GM18498 (cell line): ENCODE measurements at regions not wholly inside any gene's neighbourhood (a gene's known extent, or its start where the extent isn't known, plus 50 kb on each side); places are given as distances from the start of the nearest gene placed in this dataset.

ENCODE experiments used
- ATAC-seq: cut with Tn5 transposase; IDR thresholded peaks from one replicate; pipeline ENCODE4 v1.9.1; 2021; ENCODE audit warnings: mild to moderate bottlenecking, moderate library complexity; ENCODE audit not compliant: unreplicated experiment

DNA sequence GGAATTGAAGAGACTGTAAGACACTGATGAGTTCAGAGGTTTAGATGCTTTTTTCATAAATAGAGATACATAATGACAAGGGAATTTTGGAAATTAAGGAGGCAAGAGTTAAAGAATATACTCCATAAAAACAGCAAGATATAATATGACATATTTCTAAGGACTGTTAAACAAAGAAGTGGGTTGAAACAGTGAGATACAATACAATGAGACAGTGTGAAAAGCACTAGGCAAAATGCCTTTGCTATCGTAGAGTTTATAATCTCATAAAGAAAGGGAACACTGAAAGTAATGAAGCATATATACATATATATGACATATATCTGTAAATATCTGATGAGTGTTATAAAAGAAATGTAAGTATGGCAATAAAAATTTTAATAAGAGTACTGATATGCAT lies 1496.2 kb downstream of the TECRL start:
- ATAC-seq: no peak

GRCh38 chr4:62912531-62912930 lies 1496.7 kb downstream of the TECRL start:
- no peak for ATAC-seq

- no peak for ATAC-seq
These were observed 1500.0 kb downstream of the TECRL start for GRCh38 chr4:62909238-62909637.

DNA sequence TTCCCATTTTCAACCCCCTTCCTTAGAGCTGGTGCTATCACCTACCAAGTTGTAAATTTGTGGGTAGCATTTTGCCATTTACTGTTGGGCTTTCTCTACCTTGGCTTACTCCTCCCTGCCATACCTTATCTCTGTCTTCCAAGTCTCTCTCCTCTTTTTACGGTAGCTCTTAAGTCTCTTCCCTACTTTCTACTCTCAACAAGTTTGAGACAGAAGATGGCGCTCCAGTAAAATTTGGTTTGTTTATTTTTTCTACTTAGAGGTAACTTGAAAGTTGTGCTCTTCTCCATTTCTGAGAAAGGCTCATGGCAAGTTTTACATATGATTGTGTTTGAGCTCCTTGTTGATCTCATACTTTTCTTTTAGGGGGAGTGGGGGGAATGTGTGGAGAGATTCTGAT lies 1508.1 kb downstream of the TECRL start:
- ATAC-seq: no peak

GRCh38 chr4:62899646-62900364 lies 1509.4 kb downstream of the TECRL start:
- no peak for ATAC-seq

DNA sequence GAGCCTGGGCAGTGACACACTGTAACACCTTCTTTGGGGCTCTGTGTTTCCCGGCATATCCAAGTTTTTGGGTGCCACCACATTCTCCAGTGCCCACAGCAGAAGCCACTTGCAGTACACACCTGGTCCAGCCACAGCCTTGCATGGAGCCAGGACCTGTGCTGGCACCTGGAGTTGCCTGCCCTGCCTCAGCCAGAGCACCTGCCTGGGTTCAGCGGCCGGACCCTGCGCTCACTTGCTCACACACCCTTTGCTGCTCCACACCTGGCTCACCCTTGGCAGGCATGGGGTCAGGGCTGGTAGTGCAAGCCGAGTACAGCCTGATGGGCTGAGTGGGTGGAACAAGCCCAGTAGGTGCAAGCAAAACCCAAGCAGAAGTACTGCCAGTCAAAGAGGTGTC lies 1511.1 kb downstream of the TECRL start:
- ATAC-seq: no peak

DNA sequence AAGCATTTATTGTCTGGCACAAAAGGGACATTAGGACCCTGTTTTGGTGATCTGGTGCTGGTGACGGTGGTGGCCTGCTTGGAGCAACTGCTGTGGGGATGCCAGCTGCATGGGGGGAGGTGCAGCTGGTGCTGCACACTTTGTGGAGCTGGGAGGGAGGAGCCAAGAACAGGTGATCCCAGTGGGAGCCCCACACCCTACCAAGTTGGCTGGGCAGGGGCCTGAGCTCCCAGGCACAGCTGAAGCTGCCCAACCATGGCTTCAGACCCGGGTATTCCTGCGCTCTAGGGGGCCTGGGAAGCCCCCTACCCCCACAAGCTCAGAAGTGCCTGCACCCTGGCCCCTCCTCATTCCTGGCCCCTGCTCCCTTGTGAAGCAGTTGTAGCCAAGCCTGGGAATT lies 1512.5 kb downstream of the TECRL start:
- ATAC-seq: no peak

DNA sequence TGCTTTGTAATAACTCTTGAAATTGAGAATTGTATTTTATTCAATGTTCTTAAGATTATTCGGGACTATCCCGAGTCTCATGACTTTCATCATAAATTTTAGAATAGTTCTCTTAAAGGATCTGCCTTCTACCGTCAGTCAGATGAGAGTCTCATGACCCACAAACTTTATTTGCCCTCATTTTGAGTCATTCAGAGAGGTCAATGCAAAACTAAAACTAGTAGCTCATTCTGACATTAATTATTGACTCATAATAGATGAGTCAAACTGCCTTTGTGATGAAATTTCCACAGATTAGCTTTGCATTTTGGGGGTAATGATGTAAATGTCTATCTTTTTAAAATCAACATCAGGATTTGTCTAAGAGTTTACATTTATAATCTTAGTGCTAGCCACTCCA lies 1527.3 kb downstream of the TECRL start:
- no peak for ATAC-seq

DNA sequence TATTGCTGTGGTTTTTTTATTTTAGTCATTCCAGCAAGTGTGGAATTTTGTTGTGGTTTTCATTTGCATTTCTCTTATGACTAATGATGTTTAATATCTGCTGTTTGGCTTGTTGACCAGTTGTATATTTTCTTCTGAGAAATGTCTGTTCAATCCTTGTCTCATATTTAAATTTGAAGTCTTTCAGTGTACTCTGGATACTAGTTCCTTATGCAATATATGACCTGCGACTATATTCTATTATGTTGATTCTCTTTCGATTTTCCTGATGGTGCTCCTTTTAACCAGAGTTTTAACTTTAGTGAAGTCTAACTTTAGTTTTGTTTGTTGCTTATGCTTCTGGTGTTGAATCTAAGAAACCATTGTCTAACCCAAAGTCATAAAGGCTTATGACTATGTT lies 1528.0 kb downstream of the TECRL start:
- no peak for ATAC-seq

GRCh38 chr4:62872856-62873255 lies 1536.4 kb downstream of the TECRL start:
- no peak for ATAC-seq

- no peak for ATAC-seq
These were observed 1538.2 kb downstream of the TECRL start for GRCh38 chr4:62871078-62871477.

GRCh38 chr4:62870451-62870850 lies 1538.8 kb downstream of the TECRL start:
- ATAC-seq: no peak

GRCh38 chr4:62865261-62865660 lies 1544.0 kb downstream of the TECRL start:
- no peak for ATAC-seq

DNA sequence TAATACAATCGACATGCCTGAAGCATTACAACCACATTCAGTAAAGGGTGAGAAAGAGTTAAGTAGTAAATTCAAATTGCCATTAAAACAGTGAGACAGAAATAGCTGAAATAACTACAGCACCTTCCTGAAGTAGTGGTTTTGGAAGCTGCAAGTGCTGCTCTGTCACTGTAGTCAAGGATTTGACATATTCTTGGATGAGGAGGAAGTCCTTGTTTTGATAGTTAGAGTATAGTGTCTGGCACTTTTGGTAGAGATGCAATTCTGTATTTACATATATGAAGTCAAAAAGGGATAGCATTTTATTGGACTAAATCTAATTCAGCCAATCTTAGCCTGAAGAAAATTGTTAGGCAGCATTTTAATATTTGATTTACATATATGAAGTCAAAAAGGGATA lies 1559.6 kb downstream of the TECRL start:
- no peak for ATAC-seq

GRCh38 chr4:62835631-62836030 lies 1573.6 kb downstream of the TECRL start:
- no peak for ATAC-seq

DNA sequence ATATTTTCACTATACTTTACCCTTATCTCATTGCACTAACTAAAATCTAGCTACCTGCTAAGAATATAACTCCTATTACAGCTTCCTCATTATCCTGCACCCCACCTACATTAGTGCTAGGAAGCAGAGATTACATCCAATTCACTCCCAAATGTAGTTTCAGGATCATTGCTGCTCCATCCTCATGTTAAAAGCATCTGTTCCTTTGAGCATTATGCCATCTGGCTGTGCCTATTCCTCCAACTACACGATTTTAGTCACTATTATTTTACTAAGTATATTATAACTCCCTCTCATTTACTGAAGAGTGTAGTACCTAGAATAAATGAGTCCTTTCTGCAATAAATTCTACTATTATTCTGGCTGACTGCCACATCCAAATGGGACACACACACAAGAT lies 1586.9 kb downstream of the TECRL start:
- ATAC-seq: no peak

DNA sequence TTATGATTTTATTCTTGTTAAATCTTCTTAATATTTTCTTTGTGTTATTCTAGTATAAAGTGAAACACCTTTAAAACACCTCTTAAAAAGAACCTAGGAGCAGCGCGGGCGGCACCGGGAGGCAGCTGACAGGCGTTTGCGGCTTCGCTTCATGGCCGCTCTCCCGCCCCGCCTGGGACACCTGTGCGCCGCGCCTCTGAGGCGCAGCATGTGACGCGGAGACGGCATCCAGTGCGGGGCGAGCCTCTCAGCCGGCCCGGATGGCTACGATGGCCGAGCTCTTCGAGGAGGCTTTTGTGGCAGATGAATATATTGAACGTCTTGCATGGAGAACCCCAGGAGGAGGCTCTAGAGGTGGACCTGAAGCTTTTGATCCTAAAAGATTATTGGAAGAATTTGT lies 1592.7 kb downstream of the TECRL start:
- no peak for ATAC-seq

DNA sequence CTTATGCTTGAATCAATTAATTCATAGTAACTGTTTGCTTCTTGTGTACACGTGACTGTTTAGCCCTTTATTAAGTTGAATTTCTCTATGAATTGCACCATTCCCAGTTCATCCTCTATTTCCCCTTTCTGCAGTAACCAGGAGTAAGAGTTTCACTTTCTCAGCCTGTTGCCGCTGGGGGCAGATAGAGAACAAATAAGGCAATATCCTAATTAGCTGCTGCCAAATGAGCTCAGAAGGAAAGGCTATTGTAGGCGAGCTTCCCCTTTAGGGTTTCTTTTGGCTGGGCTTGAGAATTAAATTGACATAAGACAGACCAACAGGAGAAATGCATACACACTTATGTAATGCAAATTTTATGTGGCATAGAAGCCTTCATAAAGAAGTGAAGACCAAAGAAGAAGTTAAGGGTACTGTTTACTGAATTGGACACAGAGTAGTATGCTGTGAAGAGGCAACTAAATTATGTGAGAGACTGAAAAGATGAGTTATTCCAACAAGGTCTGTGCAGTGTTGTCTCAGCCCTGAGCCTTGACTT lies 1594.7 kb downstream of the TECRL start:
- ATAC-seq: no peak

- ATAC-seq: no peak
These were observed 1602.4 kb downstream of the TECRL start for GRCh38 chr4:62806816-62807215.

GRCh38 chr4:62804075-62804474 lies 1603.9 kb downstream of the ADGRL3 start:
- ATAC-seq: no peak

- ATAC-seq: no peak
These were observed 1597.1 kb downstream of the ADGRL3 start for GRCh38 chr4:62797221-62797620.

GRCh38 chr4:62791386-62791785 lies 1591.3 kb downstream of the ADGRL3 start:
- no peak for ATAC-seq

DNA sequence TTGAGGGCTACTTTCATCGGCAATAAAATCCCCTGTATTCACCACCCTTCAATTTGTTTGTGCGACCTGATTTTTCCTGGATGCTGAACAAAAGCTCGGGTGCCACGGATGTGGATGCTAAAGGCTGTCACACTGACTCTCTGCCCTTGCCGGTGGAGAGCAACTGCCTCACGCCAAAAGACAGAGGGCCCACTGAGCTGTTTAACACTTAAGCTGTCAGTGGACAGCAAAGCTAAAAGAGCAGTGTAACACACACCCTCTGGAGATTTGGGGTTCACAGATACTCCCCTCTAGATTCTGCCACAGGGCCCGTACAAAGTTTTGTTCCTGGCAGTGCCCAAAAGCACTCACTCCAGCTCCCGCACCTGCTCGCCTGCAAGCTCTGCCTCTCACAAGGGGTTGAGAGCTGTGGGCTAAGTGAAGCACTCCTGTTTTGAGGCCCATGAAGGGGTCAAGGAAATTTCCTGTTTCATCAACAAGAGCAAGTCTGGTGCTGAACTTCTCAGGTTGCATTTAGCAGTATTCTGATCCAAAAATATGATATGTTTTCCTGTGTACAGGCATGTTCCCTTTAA lies 1571.9 kb downstream of the ADGRL3 start:
- ATAC-seq: no peak
